Tibial artery (tissue), 4 donors: ENCODE measurements at regions not wholly inside any gene's neighbourhood (a gene's known extent, or its start where the extent isn't known, plus 50 kb on each side); places are given as distances from the start of the nearest gene placed in this dataset.

Experiments
- DNase-seq, 2 donors: peaks; one replicate each; pipeline ENCODE4 v3.0.0-alpha.2; 2019
- H3K27ac ChIP-seq, 2 donors: fragments of 200-600 bp; sonication (generic) in 1 of 2; 1 replicate in 1 of 2; 2 replicates in 1 of 2; pipeline ENCODE4 v1.5.1; 2018 to 2019; ENCODE audit warnings: mild to moderate bottlenecking in 1 of 2
- H3K27me3 ChIP-seq, 2 donors: fragments of 200-600 bp; sonication (generic) in 1 of 2; one replicate each; pipeline versions ENCODE4 v1.5.1 to v1.6.0; 2016 to 2019
- H3K36me3 ChIP-seq, 3 donors: fragments of 200-600 bp; sonication (generic) in 2 of 3; one replicate each; pipeline ENCODE4 v1.5.1; 2016 to 2019; ENCODE audit warnings: mild to moderate bottlenecking in 2 of 3
- H3K4me1 ChIP-seq, 4 donors: fragments of 200-600 bp; sonication (generic) in 2 of 4; 1 replicate in 3 of 4; 2 replicates in 1 of 4; pipeline ENCODE4 v1.5.1; 2016 to 2019
- H3K4me3 ChIP-seq, 2 donors: fragments of 200-600 bp; sonication (generic) in 1 of 2; 1 replicate in 1 of 2; 2 replicates in 1 of 2; pipeline ENCODE4 v1.5.1; 2018 to 2019; ENCODE audit warnings: mild to moderate bottlenecking in 2 of 2
- H3K9me3 ChIP-seq, 3 donors: fragments of 200-600 bp; sonication (generic) in 1 of 3; one replicate each; pipeline ENCODE4 v1.5.1; 2016 to 2019
- intact Hi-C: fragments of 100-400 bp; cut with DNase I; formaldehyde crosslinking; loops from one replicate; pipeline ENCODE4 v1.15.0; 2023; ENCODE audit warnings: low total_unique reads
- TF ChIP-seq, protein P1 (sequence below), 2 experiments: fragments of 200-600 bp in 1 of 2; fragments of 450-650 bp in 1 of 2; IDR thresholded peaks; one replicate each; pipeline ENCODE4 v1.5.1; 2017 to 2019; ENCODE audit warnings: antibody characterized with exemption in 2 of 2, mild to moderate bottlenecking in 1 of 2, moderate library complexity in 1 of 2

DNA sequence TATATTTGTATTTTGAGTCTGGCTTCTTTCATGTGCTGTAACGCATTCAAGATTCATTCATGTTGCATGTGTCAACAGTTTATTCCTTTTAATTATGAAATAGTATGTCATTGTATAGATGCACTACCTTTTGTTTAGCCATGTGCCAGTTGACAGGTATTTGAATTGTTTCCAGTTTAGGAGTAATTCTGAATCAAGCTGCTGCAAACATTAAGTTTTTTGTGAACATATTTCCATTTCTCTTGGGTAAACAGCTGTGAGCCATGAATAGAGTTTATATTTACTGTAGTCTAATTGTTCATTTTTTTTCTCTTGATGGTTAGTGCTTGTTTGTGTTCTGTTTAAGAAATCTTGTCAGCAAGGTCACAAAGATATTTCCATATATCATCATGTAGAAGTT is 142.4 kb upstream of the RIPOR2 start:
- Histone ChIP-seq H3K9me3 (no peaks in the 10 kb centered on the region), H3K36me3 (peaks cover 0 to 7% (median 0%) of the 10 kb centered on the region in 3 donors), H3K27ac (no peak overlapping the region), H3K4me3 (no peak overlapping the region), H3K27me3 (no peaks in the 10 kb centered on the region), H3K4me1 (no peaks in the 10 kb centered on the region)
- TF ChIP-seq, protein P1, sequence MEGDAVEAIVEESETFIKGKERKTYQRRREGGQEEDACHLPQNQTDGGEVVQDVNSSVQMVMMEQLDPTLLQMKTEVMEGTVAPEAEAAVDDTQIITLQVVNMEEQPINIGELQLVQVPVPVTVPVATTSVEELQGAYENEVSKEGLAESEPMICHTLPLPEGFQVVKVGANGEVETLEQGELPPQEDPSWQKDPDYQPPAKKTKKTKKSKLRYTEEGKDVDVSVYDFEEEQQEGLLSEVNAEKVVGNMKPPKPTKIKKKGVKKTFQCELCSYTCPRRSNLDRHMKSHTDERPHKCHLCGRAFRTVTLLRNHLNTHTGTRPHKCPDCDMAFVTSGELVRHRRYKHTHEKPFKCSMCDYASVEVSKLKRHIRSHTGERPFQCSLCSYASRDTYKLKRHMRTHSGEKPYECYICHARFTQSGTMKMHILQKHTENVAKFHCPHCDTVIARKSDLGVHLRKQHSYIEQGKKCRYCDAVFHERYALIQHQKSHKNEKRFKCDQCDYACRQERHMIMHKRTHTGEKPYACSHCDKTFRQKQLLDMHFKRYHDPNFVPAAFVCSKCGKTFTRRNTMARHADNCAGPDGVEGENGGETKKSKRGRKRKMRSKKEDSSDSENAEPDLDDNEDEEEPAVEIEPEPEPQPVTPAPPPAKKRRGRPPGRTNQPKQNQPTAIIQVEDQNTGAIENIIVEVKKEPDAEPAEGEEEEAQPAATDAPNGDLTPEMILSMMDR (IDR thresholded peaks at IDR 0.05) = no peak
- intact Hi-C loops = no loop called here
- no peak for DNase-seq

DNA sequence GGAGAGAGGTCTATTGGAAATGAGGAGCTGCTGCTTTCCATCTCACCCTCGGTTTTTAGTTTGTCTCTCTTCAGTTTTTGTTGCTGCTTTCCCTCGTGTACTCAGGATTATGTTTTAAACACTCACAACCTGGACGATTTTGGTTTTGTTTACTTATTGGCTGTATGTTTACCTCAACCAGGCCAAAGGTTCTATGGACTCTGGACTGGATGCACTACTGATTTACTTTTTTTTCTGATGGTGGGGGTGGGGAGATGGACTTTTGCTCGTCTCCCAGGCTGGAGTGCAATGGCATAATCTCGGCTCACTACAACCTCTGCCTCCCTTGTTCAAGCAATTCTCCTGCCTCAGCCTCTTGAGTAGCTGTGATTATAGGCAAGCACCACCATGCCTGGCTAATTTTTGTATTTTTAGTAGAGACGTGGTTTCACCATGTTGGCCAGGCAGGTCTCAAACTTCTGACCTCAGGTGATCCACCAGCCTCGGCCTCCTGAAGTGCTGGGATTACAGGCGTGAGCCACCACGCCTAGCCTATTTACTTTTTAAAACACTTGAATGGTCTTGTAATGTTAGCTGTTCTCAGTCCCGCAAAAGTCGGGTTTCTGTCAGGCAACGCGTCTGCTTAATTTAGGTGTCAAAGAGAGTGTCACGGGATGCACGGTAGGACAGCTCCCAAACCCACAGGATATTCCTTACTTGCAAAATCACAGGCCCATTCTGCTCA is 148.2 kb upstream of the RIPOR2 start:
- DNase-seq = no peak
- Histone ChIP-seq H3K4me3 (no peak overlapping the region), H3K36me3 (peaks cover 7 to 44% (median 42%) of the 10 kb centered on the region in 3 donors), H3K4me1 (no peaks in the 10 kb centered on the region), H3K27me3 (no peaks in the 10 kb centered on the region), H3K27ac (no peak overlapping the region), H3K9me3 (no peaks in the 10 kb centered on the region)
- intact Hi-C loops = no loop called here
- TF ChIP-seq, protein P1 (IDR thresholded peaks at IDR 0.05) = no peak

DNA sequence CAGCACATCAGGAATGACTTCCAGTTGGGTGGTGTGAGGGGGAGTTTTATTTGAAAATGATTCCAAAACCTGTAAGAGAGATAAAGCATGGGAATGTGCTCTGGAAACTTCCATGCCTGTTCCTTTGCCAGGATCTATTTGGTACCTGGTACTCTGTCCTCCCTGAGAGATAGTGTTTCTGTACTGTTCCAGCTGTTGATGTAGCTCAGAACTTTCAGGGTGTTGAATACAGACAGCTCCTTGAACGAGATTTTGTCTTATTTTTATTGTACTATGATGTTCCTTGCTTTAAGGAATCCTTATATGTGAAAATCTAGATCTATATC is 148.7 kb upstream of the RIPOR2 start:
- Histone ChIP-seq H3K36me3 (peaks cover 7 to 47% (median 47%) of the 10 kb centered on the region in 3 donors), H3K27ac (no peak overlapping the region), H3K4me3 (no peak overlapping the region), H3K27me3 (no peaks in the 10 kb centered on the region), H3K9me3 (no peaks in the 10 kb centered on the region), H3K4me1 (no peaks in the 10 kb centered on the region)
- DNase-seq = no peak
- intact Hi-C loops = no loop called here
- TF ChIP-seq, protein P1 (IDR thresholded peaks at IDR 0.05) = no peak

DNA sequence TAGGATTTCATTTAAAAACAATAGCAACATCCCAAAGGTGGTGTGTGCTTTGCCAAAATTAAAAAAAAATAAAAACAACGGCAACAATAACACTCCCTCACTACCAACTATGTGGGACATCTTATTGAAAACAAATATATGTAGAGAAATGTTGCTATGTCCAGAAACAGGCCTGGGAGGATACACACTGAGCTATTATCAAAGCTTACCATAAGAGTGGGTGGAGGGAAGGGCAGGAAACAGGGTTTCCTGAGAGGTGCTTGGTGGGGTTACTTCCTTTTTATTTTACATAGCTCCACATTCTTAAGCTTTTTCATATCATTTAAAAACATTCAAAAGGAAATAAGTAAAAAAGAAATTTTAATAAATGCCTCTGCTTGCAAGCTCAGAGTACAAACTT is 150.0 kb upstream of the RIPOR2 start:
- H3K4me3 ChIP-seq = no peak overlapping the region
- H3K36me3 ChIP-seq = peaks cover 7 to 48% (median 47%) of the 10 kb centered on the region in 3 donors
- intact Hi-C loops = loop anchor here (5.0 kb wide), 1 partner anchor 683 kb away; the partner anchor contains the start of gene MRS2
- H3K9me3 ChIP-seq = no peaks in the 10 kb centered on the region
- no peak overlapping the region for H3K27ac ChIP-seq
- TF ChIP-seq, protein P1 (IDR thresholded peaks at IDR 0.05) = no peak
- H3K4me1 ChIP-seq = no peaks in the 10 kb centered on the region
- H3K27me3 ChIP-seq = no peaks in the 10 kb centered on the region
- no peak for DNase-seq

DNA sequence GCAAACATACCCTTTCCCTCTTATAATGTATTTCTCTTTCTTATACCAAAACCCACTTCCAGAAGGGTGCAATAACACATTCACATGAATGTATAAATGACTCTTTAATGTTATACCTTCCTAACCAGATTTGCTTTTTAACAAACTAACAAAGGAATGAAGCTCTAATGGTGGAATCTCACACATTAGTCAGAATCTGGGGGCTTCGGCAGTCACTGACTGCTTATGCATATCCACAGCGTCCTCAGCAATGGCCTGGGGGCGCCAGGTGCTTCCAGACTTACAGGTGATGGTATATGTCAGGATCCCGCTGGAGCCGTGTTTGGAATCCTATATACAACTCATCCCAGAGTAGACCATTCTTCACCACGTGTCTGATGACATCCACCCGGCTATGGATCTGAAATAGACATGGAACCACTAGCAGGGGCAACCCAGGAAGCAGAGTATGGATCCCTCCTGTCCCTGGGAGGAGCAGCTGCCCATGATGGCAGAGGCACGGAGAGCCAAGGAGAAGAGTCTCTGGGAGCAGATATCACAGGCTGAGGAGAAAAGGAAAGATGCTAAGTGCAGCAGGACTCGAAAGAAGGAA is 150.8 kb upstream of the RIPOR2 start:
- Histone ChIP-seq H3K27me3 (no peaks in the 10 kb centered on the region), H3K27ac (no peak overlapping the region), H3K4me1 (no peaks in the 10 kb centered on the region), H3K36me3 (peaks cover 10 to 54% (median 53%) of the 10 kb centered on the region in 3 donors), H3K4me3 (no peak overlapping the region), H3K9me3 (no peaks in the 10 kb centered on the region)
- intact Hi-C loops = loop anchor here (5.0 kb wide), 1 partner anchor 684 kb away; the partner anchor contains the start of gene MRS2
- TF ChIP-seq, protein P1 (IDR thresholded peaks at IDR 0.05) = no peak
- no peak for DNase-seq
